Right lung (tissue), 2 donors: ENCODE measurements at regions not wholly inside any gene's neighbourhood (a gene's known extent, or its start where the extent isn't known, plus 50 kb on each side); places are given as distances from the start of the nearest gene placed in this dataset.
"Not testable (repeated sequence)": the region's sequence is repeated elsewhere in the genome, so short reads cannot be mapped to it uniquely, and the experiment has no call there.

Experiments
- DNase-seq, 2 donors: peaks; one replicate each; pipeline ENCODE4 v3.0.0-alpha.2; 2013

GRCh38 chr9:106432631-106433030 lies 430.3 kb upstream of the ZNF462 start:
- no peak for DNase-seq

GRCh38 chr9:106438928-106439327 lies 424.0 kb upstream of the ZNF462 start:
- peak; percentile 3 for DNase-seq

- DNase-seq: no peak
Observed at GRCh38 chr9:106441283-106441682, 421.7 kb upstream of the ZNF462 start.

GRCh38 chr9:106443520-106443919 lies 419.4 kb upstream of the ZNF462 start:
- no peak for DNase-seq

- no peak for DNase-seq
Observed at GRCh38 chr9:106445107-106445506, 417.9 kb upstream of the ZNF462 start.

- DNase-seq: no peak
Observed at GRCh38 chr9:106449336-106449927, 413.5 kb upstream of the ZNF462 start.

- DNase-seq: no peak
Observed at GRCh38 chr9:106450549-106450948, 412.4 kb upstream of the ZNF462 start.

GRCh38 chr9:106451223-106451622 lies 411.7 kb upstream of the ZNF462 start:
- DNase-seq: no peak

GRCh38 chr9:106456581-106456980 lies 406.4 kb upstream of the ZNF462 start:
- DNase-seq: no peak

- no peak for DNase-seq
Observed at GRCh38 chr9:106467113-106467864, 395.7 kb upstream of the ZNF462 start.

- DNase-seq: no peak
Observed at GRCh38 chr9:106467865-106468164, 395.2 kb upstream of the ZNF462 start.

- no peak for DNase-seq
Observed at GRCh38 chr9:106468431-106468830, 394.5 kb upstream of the ZNF462 start.

GRCh38 chr9:106478312-106478711 lies 384.7 kb upstream of the ZNF462 start:
- DNase-seq: no peak

- DNase-seq: no peak
Observed at GRCh38 chr9:106478727-106479126, 384.2 kb upstream of the ZNF462 start.

GRCh38 chr9:106479679-106480078 lies 383.3 kb upstream of the ZNF462 start:
- no peak for DNase-seq

GRCh38 chr9:106481013-106481609 lies 381.9 kb upstream of the ZNF462 start:
- DNase-seq: no peak

GRCh38 chr9:106482733-106483132 lies 380.2 kb upstream of the ZNF462 start:
- DNase-seq: no peak

- DNase-seq: no peak
Observed at GRCh38 chr9:106486685-106487084, 376.3 kb upstream of the ZNF462 start.

- DNase-seq: no peak
Observed at GRCh38 chr9:106487266-106487665, 375.7 kb upstream of the ZNF462 start.

- DNase-seq: not testable (repeated sequence)
Observed at GRCh38 chr9:106492126-106492525, 370.8 kb upstream of the ZNF462 start.

- DNase-seq: no peak
Observed at GRCh38 chr9:106500171-106500570, 362.8 kb upstream of the ZNF462 start.

- not testable (repeated sequence) for DNase-seq
Observed at GRCh38 chr9:106501210-106501609, 361.8 kb upstream of the ZNF462 start.

- DNase-seq: no peak
Observed at GRCh38 chr9:106502930-106503329, 360.0 kb upstream of the ZNF462 start.

- no peak for DNase-seq
Observed at GRCh38 chr9:106503759-106504158, 359.2 kb upstream of the ZNF462 start.
